ENCODE measurements at regions not wholly inside any gene's neighbourhood (a gene's known extent, or its start where the extent isn't known, plus 50 kb on each side); places are given as distances from the start of the nearest gene placed in this dataset.
A peak's percentile ranks its signal among the peaks of the same experiment; 100 is the strongest.

GRCh38 chr15:35151782-35152181 lies 66.7 kb upstream of the NANOGP8 start:
- no peak for TF ChIP-seq POLR2AphosphoS5 (IDR thresholded peaks at IDR 0.05; ENCODE audit: low read depth, low read length)
- TF ChIP-seq PAX5 (IDR thresholded peaks at IDR 0.05; ENCODE audit: insufficient read depth, low read length, severe bottlenecking), result no peak
- no peak for TF ChIP-seq POLR2A (IDR thresholded peaks at IDR 0.05; ENCODE audit: low read depth, low read length)
- no peak for TF ChIP-seq TAF1 (IDR thresholded peaks at IDR 0.05; ENCODE audit: low read depth, low read length)
- no peak for TF ChIP-seq SPI1 (IDR thresholded peaks at IDR 0.05; ENCODE audit: low read depth, low read length)
- no peak for TF ChIP-seq POU2F2 (IDR thresholded peaks at IDR 0.05; ENCODE audit: low read depth, low read length)
- FAIRE-seq, result no peak
- DNase-seq (ENCODE audit: insufficient read length, low spot score), result no peak

GRCh38 chr15:35151381-35151780 lies 66.3 kb upstream of the NANOGP8 start:
- DNase-seq (ENCODE audit: insufficient read length, low spot score) (no peak), FAIRE-seq (no peak)
- no peak for TF ChIP-seq PAX5 (IDR thresholded peaks at IDR 0.05; ENCODE audit: insufficient read depth, low read length, severe bottlenecking)
- TF ChIP-seq POU2F2 (IDR thresholded peaks at IDR 0.05; ENCODE audit: low read depth, low read length), result no peak
- TF ChIP-seq SPI1 (IDR thresholded peaks at IDR 0.05; ENCODE audit: low read depth, low read length), result no peak
- TF ChIP-seq TAF1 (IDR thresholded peaks at IDR 0.05; ENCODE audit: low read depth, low read length), result no peak
- no peak for TF ChIP-seq POLR2AphosphoS5 (IDR thresholded peaks at IDR 0.05; ENCODE audit: low read depth, low read length)
- no peak for TF ChIP-seq POLR2A (IDR thresholded peaks at IDR 0.05; ENCODE audit: low read depth, low read length)

GRCh38 chr15:35150361-35150760 lies 65.3 kb upstream of the NANOGP8 start:
- no peak for DNase-seq (ENCODE audit: insufficient read length, low spot score)
- TF ChIP-seq POLR2A (IDR thresholded peaks at IDR 0.05; ENCODE audit: low read depth, low read length) (no peak), POU2F2 (IDR thresholded peaks at IDR 0.05; ENCODE audit: low read depth, low read length) (no peak), SPI1 (IDR thresholded peaks at IDR 0.05; ENCODE audit: low read depth, low read length) (no peak), TAF1 (IDR thresholded peaks at IDR 0.05; ENCODE audit: low read depth, low read length) (no peak), POLR2AphosphoS5 (IDR thresholded peaks at IDR 0.05; ENCODE audit: low read depth, low read length) (no peak), PAX5 (IDR thresholded peaks at IDR 0.05; ENCODE audit: insufficient read depth, low read length, severe bottlenecking) (no peak)
- no peak for FAIRE-seq

GRCh38 chr15:35145336-35145735 lies 60.2 kb upstream of the NANOGP8 start:
- FAIRE-seq (no peak), DNase-seq (ENCODE audit: insufficient read length, low spot score) (no peak)
- TF ChIP-seq PAX5 (IDR thresholded peaks at IDR 0.05; ENCODE audit: insufficient read depth, low read length, severe bottlenecking), result no peak
- no peak for TF ChIP-seq POLR2A (IDR thresholded peaks at IDR 0.05; ENCODE audit: low read depth, low read length)
- no peak for TF ChIP-seq TAF1 (IDR thresholded peaks at IDR 0.05; ENCODE audit: low read depth, low read length)
- TF ChIP-seq POU2F2 (IDR thresholded peaks at IDR 0.05; ENCODE audit: low read depth, low read length), result no peak
- TF ChIP-seq POLR2AphosphoS5 (IDR thresholded peaks at IDR 0.05; ENCODE audit: low read depth, low read length), result no peak
- no peak for TF ChIP-seq SPI1 (IDR thresholded peaks at IDR 0.05; ENCODE audit: low read depth, low read length)

- no peak for FAIRE-seq
- TF ChIP-seq PAX5 (IDR thresholded peaks at IDR 0.05; ENCODE audit: insufficient read depth, low read length, severe bottlenecking), result no peak
- no peak for TF ChIP-seq TAF1 (IDR thresholded peaks at IDR 0.05; ENCODE audit: low read depth, low read length)
- no peak for TF ChIP-seq POLR2AphosphoS5 (IDR thresholded peaks at IDR 0.05; ENCODE audit: low read depth, low read length)
- no peak for TF ChIP-seq POU2F2 (IDR thresholded peaks at IDR 0.05; ENCODE audit: low read depth, low read length)
- TF ChIP-seq POLR2A (IDR thresholded peaks at IDR 0.05; ENCODE audit: low read depth, low read length), result no peak
- no peak for TF ChIP-seq SPI1 (IDR thresholded peaks at IDR 0.05; ENCODE audit: low read depth, low read length)
- no peak for DNase-seq (ENCODE audit: insufficient read length, low spot score)
Observed at GRCh38 chr15:35142578-35142977, 57.5 kb upstream of the NANOGP8 start.

GRCh38 chr15:35141743-35142471 lies 56.8 kb upstream of the NANOGP8 start:
- no peak for TF ChIP-seq POU2F2 (IDR thresholded peaks at IDR 0.05; ENCODE audit: low read depth, low read length)
- TF ChIP-seq POLR2A (IDR thresholded peaks at IDR 0.05; ENCODE audit: low read depth, low read length), result no peak
- TF ChIP-seq POLR2AphosphoS5 (IDR thresholded peaks at IDR 0.05; ENCODE audit: low read depth, low read length), result no peak
- no peak for TF ChIP-seq SPI1 (IDR thresholded peaks at IDR 0.05; ENCODE audit: low read depth, low read length)
- no peak for TF ChIP-seq PAX5 (IDR thresholded peaks at IDR 0.05; ENCODE audit: insufficient read depth, low read length, severe bottlenecking)
- no peak for TF ChIP-seq TAF1 (IDR thresholded peaks at IDR 0.05; ENCODE audit: low read depth, low read length)
- DNase-seq (ENCODE audit: insufficient read length, low spot score) (no peak), FAIRE-seq (peak; percentile 40)

GRCh38 chr15:35139822-35140221 lies 54.7 kb upstream of the NANOGP8 start:
- DNase-seq (ENCODE audit: insufficient read length, low spot score) (no peak), FAIRE-seq (no peak)
- TF ChIP-seq SPI1 (IDR thresholded peaks at IDR 0.05; ENCODE audit: low read depth, low read length) (no peak), POLR2AphosphoS5 (IDR thresholded peaks at IDR 0.05; ENCODE audit: low read depth, low read length) (no peak), POLR2A (IDR thresholded peaks at IDR 0.05; ENCODE audit: low read depth, low read length) (no peak), PAX5 (IDR thresholded peaks at IDR 0.05; ENCODE audit: insufficient read depth, low read length, severe bottlenecking) (no peak), TAF1 (IDR thresholded peaks at IDR 0.05; ENCODE audit: low read depth, low read length) (no peak), POU2F2 (IDR thresholded peaks at IDR 0.05; ENCODE audit: low read depth, low read length) (no peak)

GRCh38 chr15:35137190-35137574 lies 52.1 kb upstream of the NANOGP8 start:
- no peak for FAIRE-seq
- TF ChIP-seq POLR2AphosphoS5 (IDR thresholded peaks at IDR 0.05; ENCODE audit: low read depth, low read length) (no peak), PAX5 (IDR thresholded peaks at IDR 0.05; ENCODE audit: insufficient read depth, low read length, severe bottlenecking) (no peak), POU2F2 (IDR thresholded peaks at IDR 0.05; ENCODE audit: low read depth, low read length) (no peak), TAF1 (IDR thresholded peaks at IDR 0.05; ENCODE audit: low read depth, low read length) (no peak), POLR2A (IDR thresholded peaks at IDR 0.05; ENCODE audit: low read depth, low read length) (no peak), SPI1 (IDR thresholded peaks at IDR 0.05; ENCODE audit: low read depth, low read length) (no peak)
- no peak for DNase-seq (ENCODE audit: insufficient read length, low spot score)

- peak; percentile 95 for FAIRE-seq
- TF ChIP-seq POLR2A (IDR thresholded peaks at IDR 0.05; ENCODE audit: low read depth, low read length), result no peak
- peak; percentile 98 for TF ChIP-seq POU2F2 (IDR thresholded peaks at IDR 0.05; ENCODE audit: low read depth, low read length)
- TF ChIP-seq PAX5 (IDR thresholded peaks at IDR 0.05; ENCODE audit: insufficient read depth, low read length, severe bottlenecking), result no peak
- TF ChIP-seq TAF1 (IDR thresholded peaks at IDR 0.05; ENCODE audit: low read depth, low read length), result no peak
- peak; percentile 98 for TF ChIP-seq SPI1 (IDR thresholded peaks at IDR 0.05; ENCODE audit: low read depth, low read length)
- DNase-seq (ENCODE audit: insufficient read length, low spot score), result peak; percentile 6
Observed at GRCh38 chr15:35136321-35137189, 51.5 kb upstream of the NANOGP8 start.
